GM21529 (cell line): ENCODE measurements at regions not wholly inside any gene's neighbourhood (a gene's known extent, or its start where the extent isn't known, plus 50 kb on each side); places are given as distances from the start of the nearest gene placed in this dataset.

Experiments
- ATAC-seq: cut with Tn5 transposase; IDR thresholded peaks from one replicate; pipeline ENCODE4 v1.9.1; 2021; ENCODE audit not compliant: unreplicated experiment

GRCh38 chr2:128781585-128782385 lies 463.1 kb upstream of the HS6ST1 start:
- no peak for ATAC-seq

GRCh38 chr2:128782411-128783192 lies 463.9 kb upstream of the HS6ST1 start:
- ATAC-seq = no peak

GRCh38 chr2:128783193-128783671 lies 464.6 kb upstream of the HS6ST1 start:
- no peak for ATAC-seq

- ATAC-seq = no peak
These were observed 465.2 kb upstream of the HS6ST1 start for GRCh38 chr2:128783896-128784295.

GRCh38 chr2:128784626-128785306 lies 466.1 kb upstream of the HS6ST1 start:
- ATAC-seq = no peak

- no peak for ATAC-seq
These were observed 467.6 kb upstream of the HS6ST1 start for GRCh38 chr2:128786316-128786715.

GRCh38 chr2:128786741-128787478 lies 468.2 kb upstream of the HS6ST1 start:
- ATAC-seq = no peak

- ATAC-seq = no peak
These were observed 468.9 kb upstream of the HS6ST1 start for GRCh38 chr2:128787616-128788015.

GRCh38 chr2:128788636-128789220 lies 470.1 kb upstream of the HS6ST1 start:
- no peak for ATAC-seq

GRCh38 chr2:128789221-128789620 lies 470.6 kb upstream of the HS6ST1 start:
- no peak for ATAC-seq

GRCh38 chr2:128789776-128790455 lies 471.2 kb upstream of the HS6ST1 start:
- ATAC-seq = no peak

- ATAC-seq = no peak
These were observed 471.9 kb upstream of the HS6ST1 start for GRCh38 chr2:128790541-128791001.

GRCh38 chr2:128791120-128791984 lies 472.7 kb upstream of the HS6ST1 start:
- ATAC-seq = no peak

- no peak for ATAC-seq
These were observed 473.3 kb upstream of the HS6ST1 start for GRCh38 chr2:128791985-128792320.

- ATAC-seq = no peak
These were observed 473.9 kb upstream of the HS6ST1 start for GRCh38 chr2:128792476-128793054.

GRCh38 chr2:128793404-128793803 lies 474.7 kb upstream of the HS6ST1 start:
- no peak for ATAC-seq

- no peak for ATAC-seq
These were observed 475.6 kb upstream of the HS6ST1 start for GRCh38 chr2:128794285-128794684.

GRCh38 chr2:128796321-128796720 lies 477.7 kb upstream of the HS6ST1 start:
- no peak for ATAC-seq

GRCh38 chr2:128797092-128797491 lies 478.4 kb upstream of the HS6ST1 start:
- ATAC-seq = no peak
